OCI-LY3 (cell line): ENCODE measurements at regions not wholly inside any gene's neighbourhood (a gene's known extent, or its start where the extent isn't known, plus 50 kb on each side); places are given as distances from the start of the nearest gene placed in this dataset.

Source experiments
- H2AFZ ChIP-seq: fragments of 200-600, 300-600 bp; shearing (Covaris generic); 2 replicates; pipeline ENCODE4 v1.6.0; 2014; ENCODE audit warnings: antibody characterized with exemption, low read depth, low read length
- H3K27ac ChIP-seq: fragments of 200-600, 300-600 bp; sonication (generic); 2 replicates; pipeline ENCODE4 v1.5.1; 2014; ENCODE audit warnings: mild to moderate bottlenecking, low read length, moderate library complexity, mixed read lengths
- H3K27me3 ChIP-seq: fragments of 200-600, 300-600 bp; sonication (generic); 2 replicates; pipeline ENCODE4 v1.6.1; 2014; ENCODE audit warnings: low read depth, low read length, mixed read lengths
- H3K36me3 ChIP-seq: fragments of 200-600, 300-600 bp; sonication (generic); replicated peaks from 2 replicates; pipeline ENCODE3; 2014; ENCODE audit warnings: low read depth, low read length, mixed read lengths
- H3K4me1 ChIP-seq: fragments of 300-600, 200-600 bp; sonication (generic); 2 replicates; pipeline ENCODE4 v1.6.1; 2014; ENCODE audit warnings: low read length, mixed read lengths
- H3K4me2 ChIP-seq: fragments of 200-600, 300-600 bp; sonication (generic); 2 replicates; pipeline ENCODE4 v1.6.1; 2014; ENCODE audit warnings: low read length, mixed read lengths
- H3K4me3 ChIP-seq: fragments of 300-600, 200-600 bp; sonication (generic); 2 replicates; pipeline ENCODE4 v1.5.1; 2014; ENCODE audit warnings: antibody characterized with exemption, mild to moderate bottlenecking, low read length, moderate library complexity
- H3K79me2 ChIP-seq: fragments of 300-600, 200-600 bp; shearing (Covaris generic); 2 replicates; pipeline ENCODE4 v1.6.1; 2014; ENCODE audit warnings: mild to moderate bottlenecking, low read length, mixed read lengths
- H3K9ac ChIP-seq: fragments of 300-600, 200-600 bp; shearing (Covaris generic); 2 replicates; pipeline ENCODE4 v1.6.0; 2014; ENCODE audit warnings: mild to moderate bottlenecking, low read length, moderate library complexity
- H3K9me3 ChIP-seq: fragments of 200-600, 300-600 bp; shearing (Covaris generic); 2 replicates; pipeline ENCODE4 v1.6.1; 2014; ENCODE audit warnings: low read length, mixed read lengths; ENCODE audit not compliant: insufficient read depth
- H4K20me1 ChIP-seq: fragments of 200-600, 300-600 bp; sonication (generic); 2 replicates; pipeline ENCODE4 v1.6.1; 2016; ENCODE audit warnings: low read length, mixed read lengths; ENCODE audit not compliant: insufficient read depth
- EZH2phosphoT487 ChIP-seq: fragments of 200-600 bp; shearing (Covaris generic); IDR thresholded peaks from 2 replicates; pipeline ENCODE4 v1.6.1; 2018; ENCODE audit warnings: antibody characterized with exemption, mixed run types, low read depth
- TF ChIP-seq, protein P1 (sequence below): fragments of 200-600, 300-600 bp; sonication (generic); IDR thresholded peaks from 2 replicates; pipeline ENCODE4 v1.5.1; 2014; ENCODE audit warnings: antibody characterized with exemption, low read length, low read depth

DNA sequence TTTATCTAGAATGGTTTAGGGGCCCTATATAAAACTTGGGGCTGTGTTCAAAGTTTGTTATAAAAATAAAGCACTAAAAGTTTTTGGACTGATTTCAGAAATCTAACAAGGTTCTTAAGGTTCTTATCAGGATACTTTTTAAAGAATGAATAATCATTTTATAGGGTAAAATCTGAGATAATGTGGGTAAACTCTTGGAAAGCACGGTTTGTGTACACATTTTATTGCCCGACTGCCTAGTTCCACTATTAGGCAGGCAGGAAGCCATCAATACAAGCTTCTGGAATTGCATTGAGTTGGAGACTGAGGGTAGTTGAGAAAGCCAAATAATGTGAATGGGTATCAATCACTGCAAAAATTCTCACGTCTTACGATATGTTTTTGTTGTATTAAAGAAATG lies 331.0 kb upstream of the PITX2 start:
- Histone ChIP-seq H3K27ac (no peak overlapping the region), H2AFZ (no peak overlapping the region), H3K4me2 (no peak overlapping the region), H3K9ac (no peak overlapping the region), H3K4me1 (no peaks in the 10 kb centered on the region), H3K27me3 (no peaks in the 10 kb centered on the region), H3K4me3 (no peak overlapping the region), H3K36me3 (no peaks in the 10 kb centered on the region), H3K9me3 (no peaks in the 10 kb centered on the region), H3K79me2 (no peaks in the 10 kb centered on the region), H4K20me1 (no peaks in the 10 kb centered on the region)
- TF ChIP-seq, protein P1, sequence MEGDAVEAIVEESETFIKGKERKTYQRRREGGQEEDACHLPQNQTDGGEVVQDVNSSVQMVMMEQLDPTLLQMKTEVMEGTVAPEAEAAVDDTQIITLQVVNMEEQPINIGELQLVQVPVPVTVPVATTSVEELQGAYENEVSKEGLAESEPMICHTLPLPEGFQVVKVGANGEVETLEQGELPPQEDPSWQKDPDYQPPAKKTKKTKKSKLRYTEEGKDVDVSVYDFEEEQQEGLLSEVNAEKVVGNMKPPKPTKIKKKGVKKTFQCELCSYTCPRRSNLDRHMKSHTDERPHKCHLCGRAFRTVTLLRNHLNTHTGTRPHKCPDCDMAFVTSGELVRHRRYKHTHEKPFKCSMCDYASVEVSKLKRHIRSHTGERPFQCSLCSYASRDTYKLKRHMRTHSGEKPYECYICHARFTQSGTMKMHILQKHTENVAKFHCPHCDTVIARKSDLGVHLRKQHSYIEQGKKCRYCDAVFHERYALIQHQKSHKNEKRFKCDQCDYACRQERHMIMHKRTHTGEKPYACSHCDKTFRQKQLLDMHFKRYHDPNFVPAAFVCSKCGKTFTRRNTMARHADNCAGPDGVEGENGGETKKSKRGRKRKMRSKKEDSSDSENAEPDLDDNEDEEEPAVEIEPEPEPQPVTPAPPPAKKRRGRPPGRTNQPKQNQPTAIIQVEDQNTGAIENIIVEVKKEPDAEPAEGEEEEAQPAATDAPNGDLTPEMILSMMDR = no peak
- no peak for TF ChIP-seq EZH2phosphoT487

DNA sequence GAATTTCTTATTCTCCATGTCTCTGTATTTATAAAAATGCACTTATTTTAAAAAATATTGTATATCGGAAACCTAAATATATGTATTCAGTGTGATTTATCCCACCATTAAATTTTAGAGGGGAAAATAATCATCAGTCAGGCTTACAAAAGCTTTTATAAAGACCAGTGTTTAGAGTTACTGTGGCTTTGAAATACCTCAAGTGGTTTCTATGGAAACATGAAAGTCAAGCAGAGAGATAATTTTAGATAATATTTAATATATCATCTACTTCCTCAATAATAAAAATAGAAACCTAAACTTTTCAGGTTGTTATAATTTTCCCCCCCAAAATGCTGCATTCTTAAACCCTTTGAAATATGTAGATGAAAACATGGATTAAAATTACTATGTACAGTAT lies 332.9 kb upstream of the PITX2 start:
- Histone ChIP-seq H4K20me1 (no peaks in the 10 kb centered on the region), H3K4me3 (no peak overlapping the region), H3K27ac (no peak overlapping the region), H3K27me3 (no peaks in the 10 kb centered on the region), H3K9ac (no peak overlapping the region), H3K36me3 (no peaks in the 10 kb centered on the region), H3K4me2 (no peak overlapping the region), H3K9me3 (no peaks in the 10 kb centered on the region), H2AFZ (no peak overlapping the region), H3K79me2 (no peaks in the 10 kb centered on the region), H3K4me1 (no peaks in the 10 kb centered on the region)
- TF ChIP-seq, protein P1 = no peak
- no peak for TF ChIP-seq EZH2phosphoT487

DNA sequence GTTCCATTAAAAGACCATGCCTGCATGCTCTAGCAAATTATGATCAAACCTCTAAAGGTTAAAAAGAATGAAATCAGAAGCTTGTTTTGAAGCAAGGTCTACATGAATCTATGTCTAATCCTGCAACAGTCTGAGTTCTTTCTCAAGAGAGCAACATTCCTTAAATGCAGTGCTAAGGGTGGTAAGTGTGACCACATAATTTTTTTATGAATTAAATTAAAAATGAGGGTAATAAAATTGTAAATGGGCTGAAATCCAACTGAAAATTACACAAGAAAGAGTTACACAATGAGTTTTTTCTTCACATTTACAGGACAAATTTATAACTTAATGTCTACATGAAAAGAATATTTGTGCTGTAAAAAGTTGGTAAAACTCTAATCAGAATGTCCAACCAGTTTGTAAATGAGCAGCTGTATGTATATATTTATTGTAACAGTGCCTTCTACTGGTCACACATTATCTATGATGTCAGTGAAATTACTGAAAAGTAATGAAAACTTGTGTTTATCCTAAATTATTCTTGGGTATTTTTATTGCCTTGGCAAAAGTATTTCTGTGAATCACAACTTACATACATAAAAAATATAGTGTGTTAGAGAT lies 336.3 kb upstream of the PITX2 start:
- H3K4me3 ChIP-seq = no peak overlapping the region
- H2AFZ ChIP-seq = no peak overlapping the region

DNA sequence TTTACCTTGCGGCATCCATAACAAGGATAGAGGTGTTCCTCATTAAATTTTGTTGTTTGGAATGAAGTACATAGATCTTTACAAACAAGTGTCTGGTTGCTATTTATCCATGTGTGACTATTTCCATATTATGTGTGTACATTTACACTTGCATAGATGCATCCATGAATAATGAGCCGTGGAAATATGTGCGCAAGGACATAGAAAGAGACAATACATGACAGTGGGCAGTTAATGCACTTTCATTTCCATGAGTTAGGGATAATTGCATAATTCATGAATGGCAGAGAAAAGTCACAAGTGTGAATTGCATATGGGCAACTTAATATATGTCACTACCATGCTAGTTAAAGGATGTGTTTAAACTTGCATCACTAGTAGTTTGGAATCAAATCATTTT lies 338.2 kb upstream of the PITX2 start:
- no peak overlapping the region for H3K4me3 ChIP-seq
- no peak overlapping the region for H2AFZ ChIP-seq
- no peak overlapping the region for H3K4me2 ChIP-seq
- H4K20me1 ChIP-seq = no peaks in the 10 kb centered on the region
- H3K9ac ChIP-seq = no peak overlapping the region
- no peaks in the 10 kb centered on the region for H3K27me3 ChIP-seq
- TF ChIP-seq, protein P1 = no peak
- no peak for TF ChIP-seq EZH2phosphoT487
- H3K27ac ChIP-seq = no peak overlapping the region
- H3K9me3 ChIP-seq = no peaks in the 10 kb centered on the region
- H3K4me1 ChIP-seq = no peaks in the 10 kb centered on the region
- no peaks in the 10 kb centered on the region for H3K79me2 ChIP-seq
- H3K36me3 ChIP-seq = no peaks in the 10 kb centered on the region

More for the DNA sequence above, 336.3 kb upstream of the PITX2 start:
- no peaks in the 10 kb centered on the region for H3K9me3 ChIP-seq
- H3K9ac ChIP-seq = no peak overlapping the region
- no peaks in the 10 kb centered on the region for H3K79me2 ChIP-seq
- no peaks in the 10 kb centered on the region for H3K27me3 ChIP-seq
- TF ChIP-seq, protein P1 = peak; percentile 77
- no peak for TF ChIP-seq EZH2phosphoT487
- H4K20me1 ChIP-seq = no peaks in the 10 kb centered on the region
- no peaks in the 10 kb centered on the region for H3K36me3 ChIP-seq
- H3K4me1 ChIP-seq = no peaks in the 10 kb centered on the region
- H3K27ac ChIP-seq = no peak overlapping the region
- H3K4me2 ChIP-seq = no peak overlapping the region
